IMR-90 (cell line): ENCODE measurements at regions not wholly inside any gene's neighbourhood (a gene's known extent, or its start where the extent isn't known, plus 50 kb on each side); places are given as distances from the start of the nearest gene placed in this dataset.

ENCODE experiments used
- ATAC-seq: fragments of 200-7000 bp; cut with Tn5 transposase; 2 replicates; pipeline ENCODE4 v1.9.1; 2020; ENCODE audit warnings: low read depth, mild to moderate bottlenecking, moderate library complexity
- BruUV-seq: library from RNA; stranded (reverse); fragments of 400-500 nt; replicated peaks from 2 replicates; lab custom pipeline; 2021; lab: Mats Ljungman, UMichigan
- CTCF ChIA-PET: fragments of 300-600 bp; formaldehyde crosslinking; extraction: SDS; loops from one replicate; lab custom pipeline; 2021; ENCODE audit warnings: antibody characterized with exemption; lab: Yijun Ruan, JAX
- POLR2A ChIA-PET: fragments of 300-600 bp; sonication (Branson Sonifier 250); formaldehyde crosslinking; loops from one replicate; lab custom pipeline; 2022; ENCODE audit warnings: antibody characterized with exemption; ENCODE audit not compliant: unreplicated experiment; lab: Charles Lee
- DNase-seq: peaks from one replicate; pipeline ENCODE4 v3.0.0; 2013
- H2AFZ ChIP-seq: replicated peaks from 2 replicates; pipeline ENCODE3; 2013; ENCODE audit warnings: low read length, mild to moderate bottlenecking; ENCODE audit not compliant: poor library complexity
- H2AK5ac ChIP-seq: 2 replicates; pipeline ENCODE4 v1.6.1; 2013; ENCODE audit warnings: low read depth, low read length, inconsistent platforms
- H2AK9ac ChIP-seq: replicated peaks from 2 replicates; pipeline ENCODE3; 2013; ENCODE audit warnings: mild to moderate bottlenecking, low read depth, low read length, moderate library complexity; ENCODE audit not compliant: poor library complexity
- H2BK120ac ChIP-seq: 2 replicates; pipeline ENCODE4 v1.6.1; 2013; ENCODE audit warnings: low read depth, low read length, inconsistent platforms
- H2BK15ac ChIP-seq: 3 replicates; pipeline ENCODE4 v1.6.1; 2013; ENCODE audit warnings: low read depth, low read length, inconsistent platforms
- H2BK20ac ChIP-seq: 2 replicates; pipeline ENCODE4 v1.6.1; 2013; ENCODE audit warnings: low read depth, mild to moderate bottlenecking, inconsistent platforms, low read length, moderate library complexity
- H2BK5ac ChIP-seq: 2 replicates; pipeline ENCODE4 v1.6.1; 2013; ENCODE audit warnings: mild to moderate bottlenecking, low read depth, low read length, inconsistent platforms; ENCODE audit not compliant: poor library complexity, severe bottlenecking
- H3K14ac ChIP-seq: replicated peaks from 2 replicates; pipeline ENCODE4 v1.6.1; 2013; ENCODE audit warnings: low read depth, low read length, inconsistent platforms
- H3K18ac ChIP-seq: 2 replicates; pipeline ENCODE4 v1.6.1; 2013; ENCODE audit warnings: low read depth, low read length, control low read depth
- H3K23ac ChIP-seq: 2 replicates; pipeline ENCODE4 v1.6.1; 2013; ENCODE audit warnings: low read depth, low read length, inconsistent platforms
- H3K27ac ChIP-seq: 2 replicates; pipeline ENCODE4 v1.5.1; 2013; ENCODE audit warnings: mild to moderate bottlenecking, control low read depth, low read length; ENCODE audit not compliant: insufficient read depth
- H3K27me3 ChIP-seq: 2 replicates; pipeline ENCODE4 v1.6.1; 2013; ENCODE audit warnings: low read length; ENCODE audit not compliant: control insufficient read depth, insufficient read depth
- H3K36me3 ChIP-seq: 2 replicates; pipeline ENCODE4 v1.6.1; 2013; ENCODE audit warnings: low read length, mixed read lengths; ENCODE audit not compliant: control insufficient read depth, insufficient read depth
- H3K4ac ChIP-seq: 2 replicates; pipeline ENCODE4 v1.6.1; 2013; ENCODE audit warnings: low read depth, low read length, inconsistent platforms
- H3K4me1 ChIP-seq: 2 replicates; pipeline ENCODE4 v1.6.1; 2013; ENCODE audit warnings: low read length, mixed read lengths; ENCODE audit not compliant: control insufficient read depth, insufficient read depth
- H3K4me2 ChIP-seq: 2 replicates; pipeline ENCODE4 v1.6.1; 2013; ENCODE audit warnings: low read depth, mild to moderate bottlenecking, control low read depth, low read length, moderate library complexity
- H3K4me3 ChIP-seq: 2 replicates; pipeline ENCODE4 v1.5.1; 2013; ENCODE audit warnings: low read depth, mild to moderate bottlenecking, control low read depth, low read length, moderate library complexity; ENCODE audit not compliant: insufficient read depth
- H3K56ac ChIP-seq: 2 replicates; pipeline ENCODE4 v1.6.1; 2013; ENCODE audit warnings: low read length, inconsistent platforms; ENCODE audit not compliant: insufficient read depth; ENCODE audit errors: extremely low read depth
- H3K79me1 ChIP-seq, 2 experiments: 2 replicates each; pipeline ENCODE4 v1.6.1; 2013; ENCODE audit warnings: low read length in 2 of 2, inconsistent platforms in 1 of 2, low read depth in 1 of 2
- H3K9ac ChIP-seq: 2 replicates; pipeline ENCODE4 v1.6.1; 2013; ENCODE audit warnings: low read depth, low read length, control low read depth
- H3K9me1 ChIP-seq: 2 replicates; pipeline ENCODE4 v1.6.1; 2013; ENCODE audit warnings: low read length, inconsistent platforms; ENCODE audit not compliant: insufficient read depth
- H3K9me3 ChIP-seq: 2 replicates; pipeline ENCODE4 v1.6.1; 2013; ENCODE audit warnings: low read length; ENCODE audit not compliant: control insufficient read depth, insufficient read depth
- H4K20me1 ChIP-seq: 2 replicates; pipeline ENCODE4 v1.6.1; 2013; ENCODE audit warnings: low read length, inconsistent platforms; ENCODE audit not compliant: insufficient read depth
- H4K5ac ChIP-seq: 2 replicates; pipeline ENCODE4 v1.6.1; 2013; ENCODE audit warnings: mild to moderate bottlenecking, low read depth, low read length, control low read depth
- H4K8ac ChIP-seq, 2 experiments: 2 replicates each; pipeline ENCODE4 v1.6.1; 2013; ENCODE audit warnings: low read depth in 2 of 2, low read length in 2 of 2, control low read depth in 1 of 2, inconsistent platforms in 1 of 2
- H4K91ac ChIP-seq: 2 replicates; pipeline ENCODE4 v1.6.1; 2013; ENCODE audit warnings: low read depth, low read length, inconsistent platforms; ENCODE audit not compliant: insufficient read depth
- BHLHE40 ChIP-seq: fragments of 150-350 bp; IDR thresholded peaks from 2 replicates; pipeline ENCODE4 v1.6.1; 2016; ENCODE audit warnings: mild to moderate bottlenecking, low read depth, low read length
- CHD1 ChIP-seq: IDR thresholded peaks from 2 replicates; pipeline ENCODE4 v1.6.1; 2012; ENCODE audit warnings: low read depth, low read length, improper control_type of control experiment
- CTCF ChIP-seq: conservative IDR thresholded peaks from 2 replicates; pipeline ENCODE4 v1.5.1; 2012; ENCODE audit warnings: mild to moderate bottlenecking, low read depth, low read length, improper control_type of control experiment
- ELK1 ChIP-seq: fragments of 150-350 bp; IDR thresholded peaks from 2 replicates; pipeline ENCODE4 v1.6.1; 2016; ENCODE audit warnings: low read depth, mild to moderate bottlenecking, low read length, moderate library complexity, borderline replicate concordance
- MAZ ChIP-seq: IDR thresholded peaks from 2 replicates; pipeline ENCODE4 v1.6.1; 2012; ENCODE audit warnings: low read depth, mild to moderate bottlenecking, low read length, improper control_type of control experiment, moderate library complexity, borderline replicate concordance
- MXI1 ChIP-seq: IDR thresholded peaks from 2 replicates; pipeline ENCODE4 v1.6.1; 2012; ENCODE audit warnings: low read depth, mild to moderate bottlenecking, low read length, moderate library complexity, borderline replicate concordance
- whole genome bisulfite sequencing, 2 experiments: methylation state at CpG; one replicate each; pipeline versions ENCODE4 v1.1.5 to v1.1.7; 2013; ENCODE audit warnings: missing lambda C conversion rate in 2 of 2; ENCODE audit not compliant: insufficient read length in 1 of 2; ENCODE audit errors: extremely low coverage in 2 of 2; 5-methylcytosine and 5-hydroxymethylcytosine counted together
- dilution Hi-C: fragments of 300-500 bp; cut with HindIII; formaldehyde crosslinking; loops from one replicate; pipeline ENCODE4 v1.14.3; 2018; ENCODE audit warnings: low sequenced_read_pairs; ENCODE audit not compliant: unreplicated experiment
- in situ Hi-C: fragments of 300-500 bp; cut with MboI; formaldehyde crosslinking; loops from 3 replicates; pipeline ENCODE4 v1.14.3; 2019; ENCODE audit warnings: low sequenced_read_pairs, inconsistent platforms, mixed read lengths
- intact Hi-C: fragments of 100-400 bp; cut with micrococcal nuclease; formaldehyde crosslinking; loops from 2 replicates; pipeline ENCODE4 v1.10.0; 2022

GRCh38 chr7:26046878-26047277, 105.1 kb upstream of the NFE2L3 start:
- Histone ChIP-seq H4K91ac (no peak overlapping the region), H3K4me1 (no peaks in the 10 kb centered on the region), H2BK15ac (no peak overlapping the region), H3K9me3 (no peaks in the 10 kb centered on the region), H2AK5ac (no peak overlapping the region), H3K27me3 (no peaks in the 10 kb centered on the region), H2AFZ (no peak overlapping the region), H4K8ac (no peak overlapping the region), H3K56ac (no peak overlapping the region), H2BK5ac (no peak overlapping the region), H3K27ac (no peak overlapping the region), H3K4me2 (no peak overlapping the region), H2BK20ac (no peak overlapping the region), H2BK120ac (no peak overlapping the region), H3K14ac (no peak overlapping the region), H3K4ac (no peak overlapping the region), H3K23ac (no peak overlapping the region), H3K18ac (no peak overlapping the region), H2AK9ac (no peak overlapping the region), H3K9me1 (no peaks in the 10 kb centered on the region), H4K5ac (no peak overlapping the region), H3K36me3 (no peaks in the 10 kb centered on the region), H3K9ac (no peak overlapping the region), H3K79me1 (no peaks in the 10 kb centered on the region), H3K4me3 (no peak overlapping the region), H4K20me1 (no peaks in the 10 kb centered on the region)
- DNase-seq: no peak
- ChIA-PET CTCF (no interaction called here), POLR2A (no interaction called here)
- TF ChIP-seq CTCF (no peak), ELK1 (no peak), CHD1 (no peak), MXI1 (no peak), MAZ (no peak), BHLHE40 (no peak)
- dilution Hi-C loops: no loop called here
- WGBS, 2 experiments: no CpG with 5 or more reads among the region's 1 CpG
- ATAC-seq: no peak
- in situ Hi-C loops: no loop called here
- no TSS peak for BruUV-seq
- intact Hi-C loops: no loop called here
